ENCODE measurements at regions not wholly inside any gene's neighbourhood (a gene's known extent, or its start where the extent isn't known, plus 50 kb on each side); places are given as distances from the start of the nearest gene placed in this dataset.
"Not testable (repeated sequence)": the region's sequence is repeated elsewhere in the genome, so short reads cannot be mapped to it uniquely, and the experiment has no call there.

GRCh38 chr4:49149006-49149975, 163.2 kb downstream of the CWH43 start:
- peak; percentile 96 for ATAC-seq
- DNase-seq (ENCODE audit: low spot score); intact Hi-C loops (cut with DNase I): not testable (repeated sequence)

- peak; percentile 43 for ATAC-seq
- DNase-seq (ENCODE audit: low spot score); intact Hi-C loops (cut with DNase I): not testable (repeated sequence)
Observed at GRCh38 chr4:49150351-49151083, 164.4 kb downstream of the CWH43 start.

GRCh38 chr4:49153011-49153410, 166.9 kb downstream of the CWH43 start:
- peak; percentile 52 for ATAC-seq
- DNase-seq (ENCODE audit: low spot score); intact Hi-C loops (cut with DNase I): not testable (repeated sequence)

DNA sequence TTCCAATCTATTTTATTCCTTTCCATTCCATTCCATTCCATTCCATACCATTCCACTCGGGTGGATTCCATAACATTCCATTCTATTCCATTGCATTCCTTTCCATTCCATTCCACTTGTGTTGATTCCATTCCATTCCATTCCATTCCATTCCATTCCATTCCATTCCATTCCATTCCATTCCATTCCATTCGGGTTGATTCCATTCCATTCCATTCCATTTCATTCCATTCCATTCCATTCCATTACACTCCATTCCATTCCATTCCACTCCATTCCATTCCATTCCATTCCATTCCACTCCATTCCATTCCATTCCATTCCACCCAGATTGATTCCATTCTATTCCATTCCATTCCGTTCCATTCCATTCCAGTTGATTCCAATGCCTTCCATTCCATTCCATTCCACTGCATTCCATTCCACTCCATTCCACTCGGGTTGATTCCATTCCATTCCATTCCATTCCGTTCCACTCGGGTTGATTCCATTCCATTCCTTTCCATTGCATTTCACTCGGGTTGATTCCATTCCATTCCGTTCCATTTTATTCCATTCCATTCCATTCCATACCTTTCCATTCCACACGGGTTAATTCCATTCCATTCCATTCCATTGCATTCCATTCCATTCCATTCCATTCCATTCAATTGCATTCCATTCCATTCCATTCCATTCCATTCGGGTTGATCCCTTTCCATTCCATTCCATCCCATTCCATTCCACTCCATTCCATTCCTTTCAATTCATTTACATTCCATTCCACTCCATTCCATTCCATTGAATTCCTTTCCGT, 168.4 kb downstream of the CWH43 start:
- DNase-seq (ENCODE audit: low spot score); intact Hi-C loops (cut with DNase I): not testable (repeated sequence)
- ATAC-seq: peak; percentile 87

DNA sequence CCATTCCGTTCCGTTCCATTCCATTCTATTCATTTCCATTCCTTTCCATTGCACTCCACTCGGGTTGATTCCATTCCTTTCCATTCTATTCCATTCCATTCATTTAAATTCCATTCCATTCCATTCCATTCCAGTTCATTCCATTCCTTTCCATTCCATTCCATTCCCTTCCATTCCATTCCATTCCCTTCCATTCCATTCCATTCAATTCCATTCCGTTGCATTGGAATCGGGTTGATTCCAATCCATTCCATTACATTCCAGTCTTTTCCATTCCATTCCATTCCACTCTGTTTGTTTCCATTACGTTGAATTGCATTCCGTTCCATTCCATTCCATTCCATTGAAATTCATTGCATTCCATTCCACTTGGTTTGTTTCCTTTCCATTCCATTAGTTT, 169.2 kb downstream of the CWH43 start:
- DNase-seq (ENCODE audit: low spot score); intact Hi-C loops (cut with DNase I); ATAC-seq: not testable (repeated sequence)

GRCh38 chr4:49156309-49156708, 170.2 kb downstream of the CWH43 start:
- intact Hi-C loops (cut with DNase I); DNase-seq (ENCODE audit: low spot score): not testable (repeated sequence)
- ATAC-seq: peak; percentile 52

DNA sequence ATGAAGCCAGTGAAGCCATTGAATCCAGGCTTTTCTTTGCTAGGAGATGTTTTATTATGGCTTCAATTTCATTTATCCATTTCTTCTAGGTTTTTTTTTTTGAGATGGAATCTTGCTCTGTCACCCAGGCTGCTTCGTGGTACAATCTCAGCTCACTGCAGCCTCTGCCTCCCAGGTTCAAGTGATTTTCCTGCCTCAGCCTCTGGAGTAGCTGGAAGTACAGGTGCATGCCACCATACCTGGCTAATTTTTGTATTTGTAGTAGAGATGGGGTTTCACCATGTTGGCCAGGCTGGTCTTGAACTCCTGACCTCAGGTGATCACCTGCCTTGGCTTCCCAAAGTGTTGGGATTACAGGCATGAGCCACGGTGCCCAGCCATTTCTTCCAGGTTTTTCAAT, 171.6 kb downstream of the CWH43 start:
- DNase-seq (ENCODE audit: low spot score); intact Hi-C loops (cut with DNase I); ATAC-seq: not testable (repeated sequence)

- intact Hi-C loops (cut with DNase I); ATAC-seq; DNase-seq (ENCODE audit: low spot score): not testable (repeated sequence)
Observed at GRCh38 chr4:49161111-49161541, 175.1 kb downstream of the CWH43 start.

DNA sequence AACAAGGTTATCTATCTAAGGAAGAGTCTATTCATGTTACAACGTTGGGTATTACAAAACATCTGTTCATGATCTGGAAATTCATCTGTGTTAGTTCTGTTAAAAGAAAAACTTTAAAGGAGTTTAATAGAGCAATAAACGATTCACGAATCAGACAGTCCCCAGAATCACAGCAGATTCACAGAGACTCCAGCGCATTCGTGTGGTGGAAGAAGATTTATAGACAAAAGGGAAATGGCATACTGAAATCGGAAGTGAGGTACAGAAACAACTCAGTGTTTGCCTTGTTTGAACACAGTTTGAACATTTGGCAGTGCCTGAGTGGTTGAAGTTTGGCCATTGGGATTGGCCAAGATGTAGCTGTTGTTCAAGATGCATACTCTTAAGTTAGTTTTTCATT, 178.8 kb downstream of the CWH43 start:
- ATAC-seq; DNase-seq (ENCODE audit: low spot score); intact Hi-C loops (cut with DNase I): not testable (repeated sequence)

DNA sequence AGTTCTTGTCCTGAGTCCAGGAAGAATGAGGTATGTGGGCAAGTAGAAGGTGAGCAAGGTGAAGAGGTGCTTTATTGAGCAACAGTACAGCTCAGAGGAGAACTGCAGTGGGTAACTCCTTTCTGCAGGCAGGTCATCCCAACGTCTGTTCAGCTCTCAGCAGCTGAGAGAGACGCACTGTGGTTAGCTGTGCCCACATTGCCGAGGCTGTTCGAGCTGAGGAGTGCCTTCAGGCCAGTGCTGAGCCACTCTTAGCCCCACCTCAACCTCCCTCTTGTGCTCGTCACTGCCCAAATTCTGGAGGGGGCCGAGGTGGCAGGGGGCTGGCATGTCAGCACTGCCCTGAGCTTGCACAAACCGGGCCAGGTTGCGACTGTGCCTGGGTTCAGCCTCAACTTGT, 191.8 kb downstream of the CWH43 start:
- DNase-seq (ENCODE audit: low spot score); intact Hi-C loops (cut with DNase I); ATAC-seq: not testable (repeated sequence)

DNA sequence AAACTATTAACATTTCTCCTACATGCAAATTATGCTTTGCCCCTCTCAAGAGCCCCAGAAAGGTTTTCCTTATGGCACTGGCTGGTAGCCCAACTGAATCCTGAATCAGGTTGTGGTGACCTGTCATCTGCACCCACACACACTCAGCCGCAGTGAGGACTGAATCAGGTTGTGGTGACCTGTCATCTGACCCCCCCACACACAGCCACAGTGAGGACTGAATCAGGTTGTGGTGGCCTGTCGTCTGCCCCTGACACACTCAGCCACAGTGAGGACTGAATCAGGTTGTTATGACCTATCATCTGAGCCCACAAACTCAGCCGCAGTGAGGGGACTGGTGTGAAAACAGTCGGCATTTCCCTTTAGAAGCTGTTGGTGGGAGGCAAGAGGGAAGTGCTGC, 195.0 kb downstream of the CWH43 start:
- ATAC-seq; intact Hi-C loops (cut with DNase I); DNase-seq (ENCODE audit: low spot score): not testable (repeated sequence)

- intact Hi-C loops (cut with DNase I); ATAC-seq; DNase-seq (ENCODE audit: low spot score): not testable (repeated sequence)
Observed at GRCh38 chr4:49211396-49212194, 225.5 kb downstream of the CWH43 start.

GRCh38 chr4:49213250-49213649, 227.2 kb downstream of the CWH43 start:
- DNase-seq (ENCODE audit: low spot score); intact Hi-C loops (cut with DNase I); ATAC-seq: not testable (repeated sequence)

- ATAC-seq; DNase-seq (ENCODE audit: low spot score); intact Hi-C loops (cut with DNase I): not testable (repeated sequence)
Observed at GRCh38 chr4:49213750-49214149, 227.7 kb downstream of the CWH43 start.

- not testable (repeated sequence) for ATAC-seq; DNase-seq (ENCODE audit: low spot score)
Observed at GRCh38 chr4:49214453-49215081, 228.5 kb downstream of the CWH43 start.

GRCh38 chr4:49215082-49215479, 229.0 kb downstream of the CWH43 start:
- ATAC-seq; intact Hi-C loops (cut with DNase I); DNase-seq (ENCODE audit: low spot score): not testable (repeated sequence)

More at GRCh38 chr4:49214453-49215081, 228.5 kb downstream of the CWH43 start:
- intact Hi-C loops (cut with DNase I): not testable (repeated sequence)

GRCh38 chr4:49216606-49217005, 230.5 kb downstream of the CWH43 start:
- DNase-seq (ENCODE audit: low spot score); ATAC-seq; intact Hi-C loops (cut with DNase I): not testable (repeated sequence)

Measured in sciatic nerve (tissue), 2 donors.